Retinal pigment epithelial cell (primary cell): ENCODE measurements at regions not wholly inside any gene's neighbourhood (a gene's known extent, or its start where the extent isn't known, plus 50 kb on each side); places are given as distances from the start of the nearest gene placed in this dataset.

Experiments
- DNase-seq: peaks from one replicate; pipeline ENCODE4 v3.0.0-alpha.2; 2010; ENCODE audit warnings: low read depth
- H3K4me3 ChIP-seq: 2 replicates; pipeline ENCODE4 v1.5.1; 2011; ENCODE audit warnings: mild to moderate bottlenecking, low read length, control low read depth, moderate library complexity
- CTCF ChIP-seq: conservative IDR thresholded peaks from 2 replicates; pipeline ENCODE4 v1.5.1; 2011; ENCODE audit warnings: low read depth, low read length, control low read depth, inconsistent platforms

GRCh38 chr2:155675920-155676319, 656.6 kb downstream of the NR4A2 start:
- no peak overlapping the region for H3K4me3 ChIP-seq
- TF ChIP-seq CTCF: no peak
- DNase-seq: no peak

GRCh38 chr2:155665704-155666103, 666.8 kb downstream of the NR4A2 start:
- no peak for DNase-seq
- no peak overlapping the region for H3K4me3 ChIP-seq
- TF ChIP-seq CTCF: no peak

GRCh38 chr2:155663265-155663664, 669.3 kb downstream of the NR4A2 start:
- H3K4me3 ChIP-seq: no peak overlapping the region
- DNase-seq: no peak
- TF ChIP-seq CTCF: no peak

- no peak for DNase-seq
- TF ChIP-seq CTCF: no peak
- no peak overlapping the region for H3K4me3 ChIP-seq
Observed at GRCh38 chr2:155662224-155662623, 670.3 kb downstream of the NR4A2 start.

GRCh38 chr2:155653176-155653575, 679.3 kb downstream of the NR4A2 start:
- no peak for DNase-seq
- no peak overlapping the region for H3K4me3 ChIP-seq
- no peak for TF ChIP-seq CTCF

GRCh38 chr2:155651851-155652250, 680.7 kb downstream of the NR4A2 start:
- H3K4me3 ChIP-seq: no peak overlapping the region
- DNase-seq: no peak
- no peak for TF ChIP-seq CTCF

- no peak overlapping the region for H3K4me3 ChIP-seq
- DNase-seq: peak; percentile 58
- TF ChIP-seq CTCF: no peak
Observed at GRCh38 chr2:155645791-155646190, 686.7 kb downstream of the NR4A2 start.
